GM18511 (cell line): ENCODE measurements at regions not wholly inside any gene's neighbourhood (a gene's known extent, or its start where the extent isn't known, plus 50 kb on each side); places are given as distances from the start of the nearest gene placed in this dataset.

ENCODE experiments used
- ATAC-seq: cut with Tn5 transposase; IDR thresholded peaks from one replicate; pipeline ENCODE4 v1.9.1; 2021; ENCODE audit warnings: mild to moderate bottlenecking, moderate library complexity; ENCODE audit not compliant: unreplicated experiment

- peak; percentile 63 for ATAC-seq
Measured at GRCh38 chr2:13560322-13560721, 843.6 kb downstream of the TRIB2 start.

GRCh38 chr2:13572466-13572865 lies 855.7 kb downstream of the TRIB2 start:
- ATAC-seq, result no peak

- ATAC-seq, result no peak
Measured at GRCh38 chr2:13574831-13575230, 858.1 kb downstream of the TRIB2 start.

- ATAC-seq, result no peak
Measured at GRCh38 chr2:13576406-13577036, 859.8 kb downstream of the TRIB2 start.

- ATAC-seq, result no peak
Measured at GRCh38 chr2:13578547-13578946, 861.8 kb downstream of the TRIB2 start.

- ATAC-seq, result no peak
Measured at GRCh38 chr2:13581471-13581870, 864.7 kb downstream of the TRIB2 start.

GRCh38 chr2:13583609-13584008 lies 866.9 kb downstream of the TRIB2 start:
- ATAC-seq, result no peak

GRCh38 chr2:13584020-13584419 lies 867.3 kb downstream of the TRIB2 start:
- ATAC-seq, result peak; percentile 50

GRCh38 chr2:13585732-13586131 lies 869.0 kb downstream of the TRIB2 start:
- ATAC-seq, result no peak

- ATAC-seq, result no peak
Measured at GRCh38 chr2:13596233-13596632, 879.5 kb downstream of the TRIB2 start.

- ATAC-seq, result no peak
Measured at GRCh38 chr2:13597176-13597575, 880.4 kb downstream of the TRIB2 start.

- no peak for ATAC-seq
Measured at GRCh38 chr2:13601506-13601905, 884.8 kb downstream of the TRIB2 start.

- no peak for ATAC-seq
Measured at GRCh38 chr2:13604951-13605661, 888.4 kb downstream of the TRIB2 start.

- ATAC-seq, result peak; percentile 81
Measured at GRCh38 chr2:13607139-13607538, 890.4 kb downstream of the TRIB2 start.

GRCh38 chr2:13611939-13612338 lies 895.2 kb downstream of the TRIB2 start:
- ATAC-seq, result no peak

- ATAC-seq, result no peak
Measured at GRCh38 chr2:13616059-13616458, 899.3 kb downstream of the TRIB2 start.

- no peak for ATAC-seq
Measured at GRCh38 chr2:13616616-13617015, 899.9 kb downstream of the TRIB2 start.

GRCh38 chr2:13628122-13628521 lies 911.4 kb downstream of the TRIB2 start:
- no peak for ATAC-seq

GRCh38 chr2:13638181-13638580 lies 921.4 kb downstream of the TRIB2 start:
- ATAC-seq, result no peak

- no peak for ATAC-seq
Measured at GRCh38 chr2:13649918-13650317, 933.2 kb downstream of the TRIB2 start.

GRCh38 chr2:13650586-13651180 lies 933.9 kb downstream of the TRIB2 start:
- ATAC-seq, result no peak

- peak; percentile 77 for ATAC-seq
Measured at GRCh38 chr2:13651684-13652131, 935.0 kb downstream of the TRIB2 start.
